Muscle of arm (tissue), 1 donor: ENCODE measurements at regions not wholly inside any gene's neighbourhood (a gene's known extent, or its start where the extent isn't known, plus 50 kb on each side); places are given as distances from the start of the nearest gene placed in this dataset.
A peak's percentile ranks its signal among the peaks of the same experiment; 100 is the strongest.

Source experiments
- DNase-seq: peaks from one replicate; pipeline ENCODE4 v3.0.0-alpha.2; 2013

GRCh38 chr13:110773480-110773879 is 60.0 kb downstream of the ING1 start:
- no peak for DNase-seq

GRCh38 chr13:110774051-110774450 is 60.6 kb downstream of the ING1 start:
- no peak for DNase-seq

GRCh38 chr13:110774490-110774889 is 61.0 kb downstream of the ING1 start:
- DNase-seq = no peak

- DNase-seq = no peak
Observed at GRCh38 chr13:110775576-110775975, 62.1 kb downstream of the ING1 start.

GRCh38 chr13:110777251-110777820 is 63.8 kb downstream of the ING1 start:
- no peak for DNase-seq

- DNase-seq = no peak
Observed at GRCh38 chr13:110779022-110779421, 65.5 kb downstream of the ING1 start.

GRCh38 chr13:110780422-110780821 is 66.9 kb downstream of the ING1 start:
- no peak for DNase-seq

GRCh38 chr13:110782185-110782584 is 68.7 kb downstream of the ING1 start:
- DNase-seq = no peak

- no peak for DNase-seq
Observed at GRCh38 chr13:110784704-110785103, 71.2 kb downstream of the ING1 start.

GRCh38 chr13:110788778-110789177 is 75.3 kb downstream of the ING1 start:
- DNase-seq = no peak

GRCh38 chr13:110789871-110790270 is 76.4 kb downstream of the ING1 start:
- DNase-seq = no peak

- no peak for DNase-seq
Observed at GRCh38 chr13:110790371-110790770, 76.9 kb downstream of the ING1 start.

- DNase-seq = no peak
Observed at GRCh38 chr13:110794209-110794608, 80.7 kb downstream of the ING1 start.

- DNase-seq = no peak
Observed at GRCh38 chr13:110797230-110797877, 83.9 kb downstream of the ING1 start.

GRCh38 chr13:110798081-110798994 is 84.8 kb downstream of the ING1 start:
- DNase-seq = no peak

GRCh38 chr13:110799246-110800236 is 86.0 kb downstream of the ING1 start:
- DNase-seq = peak; percentile 92

GRCh38 chr13:110801044-110801443 is 87.5 kb downstream of the ING1 start:
- DNase-seq = no peak

GRCh38 chr13:110802260-110802659 is 88.8 kb downstream of the ING1 start:
- no peak for DNase-seq

GRCh38 chr13:110806636-110807035 is 93.1 kb downstream of the ING1 start:
- no peak for DNase-seq

GRCh38 chr13:110807546-110807945 is 94.0 kb downstream of the ING1 start:
- no peak for DNase-seq

- no peak for DNase-seq
Observed at GRCh38 chr13:110808138-110808537, 94.6 kb downstream of the ING1 start.
